ENCODE measurements at regions not wholly inside any gene's neighbourhood (a gene's known extent, or its start where the extent isn't known, plus 50 kb on each side); places are given as distances from the start of the nearest gene placed in this dataset.
"Not testable (repeated sequence)": the region's sequence is repeated elsewhere in the genome, so short reads cannot be mapped to it uniquely, and the experiment has no call there.

DNA sequence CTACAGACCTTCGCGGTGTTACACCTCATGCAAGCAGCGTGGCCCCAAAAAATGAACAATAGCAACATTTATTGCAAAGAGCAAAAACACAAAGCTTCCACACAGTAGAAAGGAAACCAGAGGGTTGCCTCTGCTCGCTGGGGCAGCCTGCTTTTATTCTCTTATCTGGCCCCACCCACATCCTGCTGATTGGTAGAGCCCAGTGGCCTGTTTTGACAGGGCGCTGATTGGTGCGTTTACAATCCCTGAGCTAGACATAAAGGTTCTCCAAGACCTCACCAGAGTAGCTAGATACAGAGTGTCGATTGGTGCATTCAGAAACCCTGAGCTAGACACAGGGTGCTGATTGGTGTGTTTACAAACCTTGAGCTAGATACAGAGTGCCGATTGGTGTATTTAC lies 52.8 kb upstream of the MARK1 start:
- TF ChIP-seq, protein P1, sequence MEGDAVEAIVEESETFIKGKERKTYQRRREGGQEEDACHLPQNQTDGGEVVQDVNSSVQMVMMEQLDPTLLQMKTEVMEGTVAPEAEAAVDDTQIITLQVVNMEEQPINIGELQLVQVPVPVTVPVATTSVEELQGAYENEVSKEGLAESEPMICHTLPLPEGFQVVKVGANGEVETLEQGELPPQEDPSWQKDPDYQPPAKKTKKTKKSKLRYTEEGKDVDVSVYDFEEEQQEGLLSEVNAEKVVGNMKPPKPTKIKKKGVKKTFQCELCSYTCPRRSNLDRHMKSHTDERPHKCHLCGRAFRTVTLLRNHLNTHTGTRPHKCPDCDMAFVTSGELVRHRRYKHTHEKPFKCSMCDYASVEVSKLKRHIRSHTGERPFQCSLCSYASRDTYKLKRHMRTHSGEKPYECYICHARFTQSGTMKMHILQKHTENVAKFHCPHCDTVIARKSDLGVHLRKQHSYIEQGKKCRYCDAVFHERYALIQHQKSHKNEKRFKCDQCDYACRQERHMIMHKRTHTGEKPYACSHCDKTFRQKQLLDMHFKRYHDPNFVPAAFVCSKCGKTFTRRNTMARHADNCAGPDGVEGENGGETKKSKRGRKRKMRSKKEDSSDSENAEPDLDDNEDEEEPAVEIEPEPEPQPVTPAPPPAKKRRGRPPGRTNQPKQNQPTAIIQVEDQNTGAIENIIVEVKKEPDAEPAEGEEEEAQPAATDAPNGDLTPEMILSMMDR (IDR thresholded peaks at IDR 0.05 in 4 of 5, conservative IDR thresholded peaks at IDR 0.05 in 1 of 5) = not testable (repeated sequence)
- not testable (repeated sequence) for TF ChIP-seq POLR2A (IDR thresholded peaks at IDR 0.05)

Measured in gastrocnemius medialis (tissue), 4 donors.